H1 (cell line): ENCODE measurements at regions not wholly inside any gene's neighbourhood (a gene's known extent, or its start where the extent isn't known, plus 50 kb on each side); places are given as distances from the start of the nearest gene placed in this dataset.

ENCODE experiments used
- CTCF ChIA-PET: fragments of 300-600 bp; sonication (Branson Sonifier 250); formaldehyde crosslinking; loops from one replicate; lab custom pipeline; 2021; ENCODE audit not compliant: partially characterized antibody; lab: Charles Lee
- POLR2A ChIA-PET: fragments of 300-600 bp; sonication (Branson Sonifier 250); formaldehyde crosslinking; loops from one replicate; lab custom pipeline; 2021; ENCODE audit warnings: inconsistent platforms; ENCODE audit not compliant: partially characterized antibody; lab: Charles Lee
- DNase-seq, 2 experiments: peaks; one replicate each; pipeline versions ENCODE4 v3.0.0 to v3.0.0-alpha.2; 2010 to 2022; ENCODE audit warnings: low spot score in 2 of 2, low read depth in 1 of 2, mixed read lengths in 1 of 2
- FAIRE-seq: peaks from 2 replicates; lab custom pipeline; 2011; peaks lifted over from hg19 to GRCh38; lab: Jason Lieb, UNC
- H2AFZ ChIP-seq: 2 replicates; pipeline ENCODE4 v1.8.1; 2012; ENCODE audit warnings: low read length, inconsistent platforms
- H2AK5ac ChIP-seq: 2 replicates; pipeline ENCODE4 v1.6.1; 2013; ENCODE audit warnings: low read depth, low read length
- H2BK120ac ChIP-seq: replicated peaks from 2 replicates; pipeline ENCODE3; 2013; ENCODE audit warnings: low read depth, low read length, inconsistent platforms
- H2BK12ac ChIP-seq: 2 replicates; pipeline ENCODE4 v1.6.1; 2013; ENCODE audit warnings: low read depth, low read length
- H2BK15ac ChIP-seq: 2 replicates; pipeline ENCODE4 v1.6.1; 2013; ENCODE audit warnings: low read length
- H2BK20ac ChIP-seq: 2 replicates; pipeline ENCODE4 v1.6.1; 2013; ENCODE audit warnings: low read length
- H2BK5ac ChIP-seq: 2 replicates; pipeline ENCODE4 v1.6.1; 2013; ENCODE audit warnings: low read depth, low read length
- H3K14ac ChIP-seq: 2 replicates; pipeline ENCODE4 v1.6.1; 2013; ENCODE audit warnings: inconsistent platforms; ENCODE audit not compliant: insufficient read length
- H3K18ac ChIP-seq: 2 replicates; pipeline ENCODE4 v1.6.1; 2013; ENCODE audit warnings: low read length; ENCODE audit errors: extremely low read depth
- H3K23ac ChIP-seq: 2 replicates; pipeline ENCODE4 v1.6.1; 2013; ENCODE audit warnings: inconsistent platforms; ENCODE audit not compliant: insufficient read length
- H3K23me2 ChIP-seq: 2 replicates; pipeline ENCODE4 v1.6.1; 2013; ENCODE audit warnings: low read depth, low read length
- H3K27ac ChIP-seq: 2 replicates; pipeline ENCODE4 v1.6.1; 2011; ENCODE audit warnings: low read depth, low read length, inconsistent platforms
- H3K27me3 ChIP-seq, 4 experiments: replicated peaks in 1 of 4; 1 replicate in 1 of 4; 2 replicates in 3 of 4; pipeline versions ENCODE4 v1.6.1 to v1.8.1; 2011 to 2013; ENCODE audit warnings: low read length in 3 of 4, mild to moderate bottlenecking in 3 of 4, inconsistent platforms in 2 of 4, mixed read lengths in 2 of 4, moderate library complexity in 1 of 4; ENCODE audit not compliant: control insufficient read depth in 3 of 4, insufficient read depth in 3 of 4; ENCODE audit errors: extremely low read depth in 1 of 4
- H3K36me3 ChIP-seq, 4 experiments: 2 replicates each; pipeline versions ENCODE4 v1.6.1 to v1.8.1; 2011 to 2013; ENCODE audit warnings: mild to moderate bottlenecking in 4 of 4, low read length in 3 of 4, moderate library complexity in 2 of 4, control low read depth in 1 of 4, inconsistent platforms in 1 of 4; ENCODE audit not compliant: insufficient read depth in 4 of 4, control insufficient read depth in 2 of 4
- H3K4ac ChIP-seq: replicated peaks from 2 replicates; pipeline ENCODE3; 2013; ENCODE audit warnings: low read length, low read depth, mixed read lengths, inconsistent platforms; ENCODE audit not compliant: insufficient read length
- H3K4me1 ChIP-seq, 4 experiments: replicated peaks in 1 of 4; 1 replicate in 1 of 4; 2 replicates in 3 of 4; pipeline versions ENCODE4 v1.6.1 to v1.8.1; 2011 to 2013; ENCODE audit warnings: low read length in 3 of 4, inconsistent platforms in 2 of 4, mixed read lengths in 1 of 4; ENCODE audit not compliant: insufficient read depth in 4 of 4, control insufficient read depth in 3 of 4
- H3K4me2 ChIP-seq, 2 experiments: 2 replicates each; pipeline versions ENCODE4 v1.6.1 to v1.8.1; 2011 to 2013; ENCODE audit warnings: low read depth in 2 of 2, low read length in 2 of 2, control low read depth in 1 of 2, inconsistent platforms in 1 of 2, mild to moderate bottlenecking in 1 of 2; ENCODE audit not compliant: insufficient read depth in 1 of 2
- H3K4me3 ChIP-seq, 4 experiments: fragments of 200-600, 300-600 bp in 1 of 4; sonication (generic), shearing (Covaris generic), sonication (Bioruptor Twin) in 1 of 4; 2 replicates each; pipeline versions ENCODE4 v1.5.1 to v1.8.1; 2011 to 2016; ENCODE audit warnings: low read length in 4 of 4, low read depth in 3 of 4, control low read depth in 2 of 4, inconsistent platforms in 2 of 4, mild to moderate bottlenecking in 2 of 4, mixed read lengths in 1 of 4, moderate library complexity in 1 of 4; ENCODE audit not compliant: insufficient read depth in 2 of 4; ENCODE audit errors: extremely low read depth in 1 of 4
- H3K56ac ChIP-seq: replicated peaks from 2 replicates; pipeline ENCODE3; 2013; ENCODE audit warnings: low read depth, mild to moderate bottlenecking, mixed read lengths, low read length, inconsistent platforms; ENCODE audit not compliant: insufficient read length
- H3K79me1 ChIP-seq: 2 replicates; pipeline ENCODE4 v1.6.1; 2013; ENCODE audit warnings: low read depth, low read length, control low read depth
- H3K79me2 ChIP-seq, 2 experiments: 2 replicates each; pipeline versions ENCODE4 v1.6.1 to v1.8.1; 2012 to 2013; ENCODE audit warnings: low read length in 2 of 2, mild to moderate bottlenecking in 2 of 2, inconsistent platforms in 1 of 2; ENCODE audit not compliant: insufficient read depth in 2 of 2, control insufficient read depth in 1 of 2
- H3K9ac ChIP-seq, 4 experiments: replicated peaks in 1 of 4; 1 replicate in 1 of 4; 2 replicates in 3 of 4; pipeline versions ENCODE4 v1.6.1 to v1.8.1; 2011 to 2013; ENCODE audit warnings: low read depth in 3 of 4, low read length in 3 of 4, control low read depth in 2 of 4, mild to moderate bottlenecking in 2 of 4, moderate library complexity in 2 of 4, inconsistent platforms in 1 of 4; ENCODE audit errors: extremely low read depth in 1 of 4
- H3K9me3 ChIP-seq, 2 experiments: 2 replicates each; pipeline versions ENCODE4 v1.6.1 to v1.8.1; 2012 to 2013; ENCODE audit warnings: mild to moderate bottlenecking in 2 of 2, moderate library complexity in 2 of 2, control low read depth in 1 of 2, inconsistent platforms in 1 of 2, low read depth in 1 of 2, low read length in 1 of 2, mixed read lengths in 1 of 2; ENCODE audit not compliant: insufficient read depth in 2 of 2
- H4K20me1 ChIP-seq, 2 experiments: replicated peaks in 1 of 2; 2 replicates each; pipeline versions ENCODE3 to v1.8.1; 2011 to 2013; ENCODE audit warnings: inconsistent platforms in 2 of 2, low read length in 2 of 2, mild to moderate bottlenecking in 1 of 2; ENCODE audit not compliant: insufficient read depth in 2 of 2, control insufficient read depth in 1 of 2
- H4K5ac ChIP-seq: 2 replicates; pipeline ENCODE4 v1.6.1; 2013; ENCODE audit warnings: low read length, low read depth, mixed read lengths, inconsistent platforms; ENCODE audit not compliant: insufficient read length
- H4K8ac ChIP-seq: 2 replicates; pipeline ENCODE4 v1.8.0; 2013; ENCODE audit warnings: mild to moderate bottlenecking, moderate library complexity, low read length, inconsistent platforms; ENCODE audit not compliant: insufficient read depth; ENCODE audit errors: extremely low read depth
- H4K91ac ChIP-seq: replicated peaks from 2 replicates; pipeline ENCODE3; 2013; ENCODE audit warnings: low read length, mixed read lengths, inconsistent platforms; ENCODE audit not compliant: insufficient read length
- BCL11A ChIP-seq, 2 experiments: IDR thresholded peaks; one replicate each; pipeline ENCODE4 v1.6.1; 2011; ENCODE audit warnings: low read depth in 2 of 2, low read length in 2 of 2, mild to moderate bottlenecking in 2 of 2
- CBX5 ChIP-seq: fragments of 300-800, 300-1000 bp; sonication (generic); IDR thresholded peaks from 2 replicates; pipeline ENCODE4 v1.7.1; 2016; ENCODE audit warnings: antibody characterized with exemption, low read length, low read depth
- CBX8 ChIP-seq: fragments of 300-800, 300-1000 bp; sonication (generic); IDR thresholded peaks from 2 replicates; pipeline ENCODE4 v1.7.1; 2016; ENCODE audit warnings: low read depth, low read length, borderline replicate concordance
- CEBPB ChIP-seq: IDR thresholded peaks from 2 replicates; pipeline ENCODE4 v1.6.1; 2012; ENCODE audit warnings: low read depth, low read length
- KDM5A ChIP-seq: fragments of 200-600 bp; IDR thresholded peaks from 2 replicates; pipeline ENCODE4 v1.7.1; 2012; ENCODE audit warnings: mild to moderate bottlenecking, low read length, inconsistent platforms, mixed read lengths
- MAFK ChIP-seq: IDR thresholded peaks from 2 replicates; pipeline ENCODE4 v1.6.1; 2012; ENCODE audit warnings: low read depth, mild to moderate bottlenecking, improper control_type of control experiment, low read length
- POLR2AphosphoS5 ChIP-seq: IDR thresholded peaks from 2 replicates; pipeline ENCODE4 v1.6.1; 2011; ENCODE audit warnings: low read depth, low read length
- TEAD4 ChIP-seq: IDR thresholded peaks from 2 replicates; pipeline ENCODE4 v1.6.1; 2012; ENCODE audit warnings: low read depth, low read length, inconsistent platforms, mixed read lengths
- USF2 ChIP-seq: IDR thresholded peaks from 2 replicates; pipeline ENCODE4 v1.6.1; 2011; ENCODE audit warnings: low read length, improper control_type of control experiment
- WGBS, 2 experiments: shearing (Covaris generic) in 1 of 2; methylation state at CpG; one replicate each; pipeline versions ENCODE4 v1.1.6 to v1.1.7; 2013 to 2015; ENCODE audit warnings: low lambda C conversion rate in 2 of 2, mixed read lengths in 2 of 2, inconsistent platforms in 1 of 2, low coverage in 1 of 2, missing lambda C conversion rate in 1 of 2; ENCODE audit not compliant: insufficient replicate concordance in 2 of 2, insufficient coverage in 1 of 2, insufficient read length in 1 of 2; ENCODE audit errors: extremely low coverage in 1 of 2, missing lambda C conversion rate in 1 of 2; 5-methylcytosine and 5-hydroxymethylcytosine counted together
- TF ChIP-seq, protein P1 (sequence below): IDR thresholded peaks from 2 replicates; pipeline ENCODE4 v1.6.1; 2012; ENCODE audit warnings: low read length, inconsistent platforms

GRCh38 chr7:130946114-130946513 is 212.1 kb upstream of the KLF14 start:
- Histone ChIP-seq H3K18ac (no peak overlapping the region), H3K9ac (no peak overlapping the region), H3K9me3 (no peaks in the 10 kb centered on the region), H3K79me2 (no peaks in the 10 kb centered on the region), H3K36me3 (no peaks in the 10 kb centered on the region; a peak in 1 of 8 replicates), H2BK15ac (no peak overlapping the region), H4K91ac (no peak overlapping the region), H4K5ac (no peak overlapping the region), H2BK120ac (no peak overlapping the region), H3K27me3 (no peaks in the 10 kb centered on the region), H2BK12ac (no peak overlapping the region), H2BK20ac (no peak overlapping the region), H3K56ac (no peak overlapping the region), H4K8ac (no peak overlapping the region), H2AK5ac (no peak overlapping the region), H3K79me1 (no peaks in the 10 kb centered on the region), H2BK5ac (no peak overlapping the region), H3K4me2 (no peak overlapping the region), H2AFZ (no peak overlapping the region), H3K23me2 (no peaks in the 10 kb centered on the region), H3K4me1 (peaks cover 2 to 5% (median 4%) of the 10 kb centered on the region in 4 experiments; a peak in 6 of 7 replicates), H3K4me3 (no peak overlapping the region), H3K14ac (no peak overlapping the region), H4K20me1 (no peaks in the 10 kb centered on the region), H3K4ac (no peak overlapping the region), H3K23ac (no peak overlapping the region), H3K27ac (no peak overlapping the region)
- FAIRE-seq (no peak), DNase-seq (no peak)
- no peak for TF ChIP-seq CBX8
- no peak for TF ChIP-seq KDM5A
- no peak for TF ChIP-seq BCL11A (IDR thresholded peaks at IDR 0.05; ENCODE audit: low read depth in 2 of 2, low read length in 2 of 2)
- TF ChIP-seq, protein P1, sequence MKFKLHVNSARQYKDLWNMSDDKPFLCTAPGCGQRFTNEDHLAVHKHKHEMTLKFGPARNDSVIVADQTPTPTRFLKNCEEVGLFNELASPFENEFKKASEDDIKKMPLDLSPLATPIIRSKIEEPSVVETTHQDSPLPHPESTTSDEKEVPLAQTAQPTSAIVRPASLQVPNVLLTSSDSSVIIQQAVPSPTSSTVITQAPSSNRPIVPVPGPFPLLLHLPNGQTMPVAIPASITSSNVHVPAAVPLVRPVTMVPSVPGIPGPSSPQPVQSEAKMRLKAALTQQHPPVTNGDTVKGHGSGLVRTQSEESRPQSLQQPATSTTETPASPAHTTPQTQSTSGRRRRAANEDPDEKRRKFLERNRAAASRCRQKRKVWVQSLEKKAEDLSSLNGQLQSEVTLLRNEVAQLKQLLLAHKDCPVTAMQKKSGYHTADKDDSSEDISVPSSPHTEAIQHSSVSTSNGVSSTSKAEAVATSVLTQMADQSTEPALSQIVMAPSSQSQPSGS: no peak
- no peak for TF ChIP-seq POLR2AphosphoS5
- no peak for TF ChIP-seq CBX5
- no peak for TF ChIP-seq TEAD4
- TF ChIP-seq MAFK: 0 out of 2 replicates have a peak, but pooled peaks have one; percentile 21
- TF ChIP-seq USF2: no peak
- TF ChIP-seq CEBPB: 0 out of 2 replicates have a peak, but pooled peaks have one; percentile 35
- 79% methylated on average over 1 of the region's 1 CpG; no CpG with 5 or more reads in 1 of the 2 experiments for WGBS, 2 experiments
- POLR2A ChIA-PET: interaction anchor here (1.5 kb wide), 1 partner anchor 17 kb away, joined by 3 read pairs; no protein-coding TSS in a partner anchor
- CTCF ChIA-PET: interaction anchor here (0.9 to 3.1 kb wide), 6 partner anchors 9 to 49 kb away, joined by 3 to 11 read pairs (median 4); no protein-coding TSS in a partner anchor
